GM21717 (cell line): ENCODE measurements at regions not wholly inside any gene's neighbourhood (a gene's known extent, or its start where the extent isn't known, plus 50 kb on each side); places are given as distances from the start of the nearest gene placed in this dataset.
"Not testable (repeated sequence)": the region's sequence is repeated elsewhere in the genome, so short reads cannot be mapped to it uniquely, and the experiment has no call there.

Experiments used
- ATAC-seq: cut with Tn5 transposase; IDR thresholded peaks from one replicate; pipeline ENCODE4 v1.9.1; 2021; ENCODE audit warnings: mild to moderate bottlenecking, moderate library complexity; ENCODE audit not compliant: unreplicated experiment

DNA sequence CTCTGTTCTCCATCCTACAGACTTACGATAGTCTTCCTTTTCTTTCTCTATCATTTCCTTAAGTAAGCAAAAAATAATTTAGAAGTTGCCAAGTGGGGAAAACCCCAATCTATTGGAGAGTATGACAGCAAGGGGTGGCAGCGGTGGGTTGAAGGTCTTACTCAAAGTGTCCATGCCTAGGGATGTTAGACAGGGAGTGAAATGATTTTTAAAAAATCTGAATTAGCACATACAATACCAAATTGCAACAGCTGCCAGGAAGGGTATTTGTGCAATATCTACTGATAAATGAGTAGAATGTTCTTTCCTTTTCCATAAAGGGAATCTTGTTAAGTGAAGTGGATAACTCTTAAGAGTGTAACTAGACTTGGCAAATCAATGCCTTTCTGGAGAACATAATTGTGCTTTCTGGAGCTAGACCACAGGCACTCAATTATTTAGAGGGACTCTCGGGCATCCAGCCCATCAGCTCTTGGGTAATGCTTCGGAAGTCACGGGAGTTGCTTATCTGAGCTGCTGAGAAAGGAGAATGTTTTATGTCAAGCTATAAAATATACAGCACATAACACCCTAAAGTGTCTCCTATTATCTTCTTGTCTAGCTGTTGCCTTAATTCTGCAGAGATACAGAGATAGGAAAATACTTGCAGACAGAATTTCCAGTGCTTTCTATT lies 151.5 kb downstream of the KCNJ2 start:
- ATAC-seq = no peak

- no peak for ATAC-seq
Measured at GRCh38 chr17:70321352-70321751, 152.0 kb downstream of the KCNJ2 start.

GRCh38 chr17:70323269-70323668 lies 153.9 kb downstream of the KCNJ2 start:
- no peak for ATAC-seq

DNA sequence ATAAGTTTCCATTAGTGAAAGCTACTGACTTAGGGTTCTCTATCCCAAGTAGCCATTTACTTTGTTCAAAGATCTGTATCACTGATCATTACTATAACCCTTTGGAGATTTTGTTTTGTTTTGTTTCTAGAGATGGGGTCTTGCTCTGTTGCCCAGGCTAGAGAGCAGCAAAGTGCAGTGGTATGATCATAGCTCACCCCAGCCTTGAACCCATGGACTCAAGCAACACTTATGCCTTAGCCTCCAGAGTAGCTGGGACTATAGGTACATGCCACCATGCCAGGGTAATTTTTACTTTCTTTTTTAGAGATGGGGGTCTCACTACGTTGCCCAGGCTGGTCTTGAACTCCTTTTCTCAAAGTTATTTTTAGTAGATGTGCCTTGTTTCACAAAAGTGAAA lies 154.7 kb downstream of the KCNJ2 start:
- no peak for ATAC-seq

- ATAC-seq = no peak
Measured at GRCh38 chr17:70327279-70327678, 157.9 kb downstream of the KCNJ2 start.

DNA sequence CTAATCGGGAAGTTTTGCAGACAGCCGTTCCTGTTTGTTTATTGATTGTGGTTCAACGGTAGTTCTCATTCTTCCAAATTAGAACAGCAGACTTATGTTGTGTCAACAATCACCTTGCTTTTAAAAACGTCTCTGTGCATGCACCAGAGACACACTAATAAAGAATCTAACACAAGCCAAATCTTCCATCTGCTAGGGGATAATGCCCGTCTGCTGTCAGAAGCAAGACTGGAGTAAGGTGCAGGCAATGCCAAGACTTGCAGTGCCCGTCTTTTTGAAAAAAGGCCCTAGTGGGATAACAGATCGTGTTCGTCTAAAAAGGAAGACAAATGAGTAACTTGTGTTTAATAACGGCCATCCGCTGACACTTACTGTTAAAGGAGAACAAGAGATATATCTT lies 158.4 kb downstream of the KCNJ2 start:
- ATAC-seq = no peak

GRCh38 chr17:70329721-70330120 lies 160.4 kb downstream of the KCNJ2 start:
- no peak for ATAC-seq

DNA sequence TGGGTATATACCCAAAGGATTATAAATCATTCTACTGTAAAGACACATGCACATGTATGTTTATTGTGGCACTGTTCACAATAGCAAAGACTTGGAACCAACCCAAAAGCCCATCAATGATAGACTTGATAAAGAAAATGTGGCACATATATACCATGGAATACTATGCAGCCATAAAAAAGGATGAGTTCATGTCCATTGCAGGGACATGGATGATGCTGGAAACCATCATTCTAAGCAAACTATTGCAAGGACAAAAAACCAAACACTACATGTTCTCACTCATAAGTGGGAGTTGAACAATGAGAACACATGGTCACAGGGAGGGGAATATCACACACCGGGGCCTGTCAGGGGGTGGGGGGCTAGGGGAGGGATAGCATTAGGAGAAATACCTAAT lies 161.7 kb downstream of the KCNJ2 start:
- not testable (repeated sequence) for ATAC-seq

DNA sequence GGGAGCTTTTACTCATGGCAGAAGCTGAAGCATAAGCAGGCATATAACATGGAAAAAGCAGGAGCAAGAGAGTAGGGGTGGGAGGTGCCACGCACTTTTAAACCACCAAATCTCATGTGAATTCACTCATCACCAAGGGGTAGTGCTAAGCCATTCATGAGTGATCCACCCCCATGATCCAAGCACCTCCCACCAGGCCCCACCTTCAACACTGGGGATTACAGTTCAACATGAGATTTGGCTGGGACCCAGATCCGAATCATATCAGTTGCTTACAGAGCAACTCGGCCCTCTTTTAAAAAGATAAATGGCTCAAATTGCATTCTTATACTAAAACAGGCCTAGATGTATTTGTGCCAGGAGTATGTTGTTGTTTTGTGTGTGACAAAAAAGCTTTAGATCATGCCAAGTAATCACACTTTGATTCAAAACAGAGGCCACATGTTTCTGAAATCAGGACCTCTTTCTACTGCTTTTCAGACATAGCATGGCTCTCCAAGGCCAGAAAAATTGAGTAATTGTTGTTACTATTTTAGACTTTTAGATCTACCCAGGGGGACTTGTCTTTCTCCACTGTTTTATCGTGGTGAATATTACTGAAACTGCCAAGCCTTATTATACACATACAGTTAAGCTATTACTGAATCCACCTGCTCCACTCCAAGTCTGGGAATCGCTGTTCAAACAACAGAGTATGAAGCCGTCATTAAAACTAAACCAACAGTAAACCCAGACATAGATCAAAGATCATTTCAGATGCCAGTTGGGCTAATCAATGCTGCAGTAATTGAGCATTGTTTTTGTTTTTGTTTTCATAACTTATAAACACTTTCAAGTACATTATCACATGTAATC lies 163.3 kb downstream of the KCNJ2 start:
- ATAC-seq = no peak

DNA sequence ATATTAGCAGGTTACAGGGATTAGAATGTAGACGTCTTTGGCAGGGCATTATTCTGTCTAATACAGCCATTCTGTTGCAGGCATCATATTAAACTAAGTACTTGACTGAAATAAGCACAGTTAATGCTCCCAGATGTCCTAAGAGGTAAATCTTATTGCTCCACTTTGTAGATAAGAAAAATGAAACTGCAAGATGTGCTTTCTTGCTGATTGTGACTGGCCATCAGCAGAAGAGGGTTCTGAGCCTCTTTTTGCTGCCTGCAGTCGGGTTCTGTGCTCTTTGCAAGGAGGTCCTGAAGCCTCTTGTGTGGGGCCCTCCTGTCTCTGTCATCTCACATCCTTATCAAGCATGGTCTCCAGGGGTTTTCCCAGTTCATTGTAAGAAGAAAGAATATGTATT lies 167.1 kb downstream of the KCNJ2 start:
- no peak for ATAC-seq

GRCh38 chr17:70338946-70339354 lies 169.6 kb downstream of the KCNJ2 start:
- ATAC-seq = no peak

DNA sequence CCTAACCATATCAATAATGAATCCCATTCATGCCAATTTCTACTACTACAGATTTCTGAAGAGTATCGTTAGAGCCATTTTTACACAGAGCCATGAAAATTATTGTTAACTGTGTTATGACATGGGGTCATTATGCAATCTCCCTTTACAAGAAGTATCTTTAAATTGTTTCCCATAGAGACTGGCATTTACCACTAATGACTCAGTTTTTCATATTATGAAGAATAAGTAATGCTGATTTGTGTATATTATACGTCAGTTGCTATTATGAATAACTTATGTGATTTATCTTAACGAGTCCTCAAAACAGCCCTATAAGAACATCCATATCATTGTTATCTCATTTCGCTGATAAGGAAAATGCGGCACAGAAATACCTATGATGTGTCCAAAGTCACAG lies 173.8 kb downstream of the KCNJ2 start:
- ATAC-seq = no peak

DNA sequence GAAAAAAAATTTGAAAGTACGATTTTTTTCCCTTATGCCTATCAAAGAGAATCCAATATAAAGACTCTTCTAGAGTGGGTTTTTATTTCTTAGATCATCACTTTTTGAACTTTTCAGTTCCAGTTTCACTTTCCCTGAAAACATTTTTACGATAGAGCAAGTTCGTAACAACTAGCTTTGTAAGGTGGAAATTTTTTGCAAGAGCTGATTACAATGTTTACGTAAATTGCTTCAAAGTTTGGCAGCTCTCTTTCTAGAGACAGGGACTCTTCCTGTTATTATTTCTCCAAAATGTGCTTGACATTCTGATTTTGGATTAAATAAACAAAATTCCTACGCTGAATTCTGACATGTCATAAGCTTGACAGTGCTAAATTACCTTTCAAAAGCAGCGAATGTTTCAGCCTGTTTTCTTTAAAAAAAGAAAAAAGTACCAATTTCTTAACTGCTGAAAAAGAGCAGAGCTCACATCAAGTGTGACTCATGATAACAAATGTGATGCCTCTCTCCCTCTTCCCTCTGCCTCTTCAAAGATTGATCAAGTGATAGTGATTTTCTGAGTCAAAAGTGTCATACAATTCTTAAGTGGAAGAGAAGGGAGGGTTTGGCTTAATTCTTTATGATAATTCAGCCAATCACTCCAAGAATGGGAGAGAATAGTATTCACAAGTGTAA lies 175.2 kb downstream of the KCNJ2 start:
- ATAC-seq = no peak

- no peak for ATAC-seq
Measured at GRCh38 chr17:70345061-70345460, 175.7 kb downstream of the KCNJ2 start.

DNA sequence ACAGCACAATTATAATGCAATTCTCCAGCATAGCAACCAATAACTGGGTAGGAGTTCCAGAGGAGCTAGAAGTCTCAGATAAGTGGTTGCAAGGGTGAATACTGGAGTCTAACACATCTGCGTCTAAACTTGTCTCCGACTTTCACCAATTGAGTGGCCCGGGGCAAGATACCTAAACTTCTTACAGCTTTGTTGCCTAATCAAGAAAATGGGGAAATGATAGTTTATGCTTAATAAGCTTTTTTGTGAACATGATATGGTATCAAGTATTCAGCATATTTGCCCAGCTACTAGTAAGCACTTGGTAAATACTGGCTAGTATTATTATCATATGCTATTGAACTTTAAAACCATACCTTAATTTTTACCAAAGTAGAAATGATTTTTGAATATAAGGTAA lies 183.5 kb downstream of the KCNJ2 start:
- no peak for ATAC-seq

DNA sequence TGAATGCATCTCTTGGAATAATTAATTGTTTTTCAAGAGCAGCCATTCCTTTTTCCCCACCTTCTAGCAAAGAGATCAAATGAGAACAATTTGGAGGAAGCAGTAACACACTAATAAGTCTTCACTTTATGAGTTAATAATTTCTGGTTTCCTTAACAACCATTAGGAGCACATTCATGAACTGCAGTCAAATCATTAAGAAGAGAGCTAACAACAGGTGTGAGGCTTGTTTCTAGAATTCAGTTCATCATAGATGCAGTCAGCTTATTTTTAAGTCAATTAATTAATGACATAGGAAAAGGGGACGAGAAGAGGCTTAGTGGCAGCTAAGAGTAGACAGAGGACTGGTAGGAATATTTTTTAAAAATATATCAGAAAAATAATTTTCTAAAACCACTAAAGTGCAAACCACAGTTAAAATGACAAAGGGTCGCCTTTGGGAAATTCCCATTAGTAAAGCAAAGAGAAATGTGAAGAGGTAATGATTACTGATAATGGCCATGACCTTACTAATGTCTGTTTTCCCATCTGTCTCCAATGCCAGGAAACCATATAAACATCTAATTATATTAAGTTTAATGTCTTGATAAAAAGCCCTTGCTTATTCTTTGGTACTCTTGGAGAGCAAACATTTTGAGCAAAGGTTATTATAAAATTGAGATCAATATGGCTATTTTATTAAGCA lies 184.2 kb downstream of the KCNJ2 start:
- ATAC-seq = no peak

DNA sequence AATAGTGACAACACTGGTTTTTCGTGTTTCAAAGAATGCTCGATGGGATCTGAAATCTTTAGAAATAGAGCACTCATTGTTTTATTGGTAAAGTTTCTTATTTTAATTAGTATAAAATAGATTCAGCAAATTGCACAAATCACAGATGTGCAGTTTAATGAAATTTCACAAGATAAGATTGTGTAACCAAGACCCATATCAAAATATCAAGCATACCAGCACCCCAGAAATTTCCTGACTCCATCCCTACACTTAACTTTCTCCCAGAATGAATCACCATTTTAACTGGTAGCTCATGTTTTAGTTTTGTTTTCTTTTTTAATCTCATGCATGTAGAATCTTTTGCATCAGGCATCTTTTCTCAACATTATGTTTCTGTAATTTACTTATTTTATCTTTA lies 185.9 kb downstream of the KCNJ2 start:
- no peak for ATAC-seq

- no peak for ATAC-seq
Measured at GRCh38 chr17:70357190-70357589, 187.9 kb downstream of the KCNJ2 start.

GRCh38 chr17:70365091-70365583 lies 195.8 kb downstream of the KCNJ2 start:
- peak; percentile 83 for ATAC-seq

DNA sequence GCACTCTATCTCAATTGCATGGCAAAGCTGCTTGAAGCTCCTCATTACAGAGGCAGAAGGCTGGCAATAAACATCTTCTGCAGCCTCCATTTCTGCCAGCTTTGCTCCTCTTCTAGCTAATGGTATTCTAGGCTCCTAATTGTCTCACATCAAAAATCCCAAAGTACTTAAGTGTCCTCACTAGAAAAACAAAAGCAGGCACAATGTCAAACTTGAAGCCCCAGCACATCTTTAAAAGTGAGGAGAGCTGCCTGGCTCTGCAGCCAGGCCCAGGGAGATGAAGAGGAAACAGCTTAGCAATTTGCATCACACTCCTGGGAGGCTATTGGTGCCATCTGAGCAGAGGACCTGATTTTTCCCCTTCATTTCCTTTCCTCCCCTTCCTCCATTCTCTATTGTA lies 197.1 kb downstream of the KCNJ2 start:
- no peak for ATAC-seq

DNA sequence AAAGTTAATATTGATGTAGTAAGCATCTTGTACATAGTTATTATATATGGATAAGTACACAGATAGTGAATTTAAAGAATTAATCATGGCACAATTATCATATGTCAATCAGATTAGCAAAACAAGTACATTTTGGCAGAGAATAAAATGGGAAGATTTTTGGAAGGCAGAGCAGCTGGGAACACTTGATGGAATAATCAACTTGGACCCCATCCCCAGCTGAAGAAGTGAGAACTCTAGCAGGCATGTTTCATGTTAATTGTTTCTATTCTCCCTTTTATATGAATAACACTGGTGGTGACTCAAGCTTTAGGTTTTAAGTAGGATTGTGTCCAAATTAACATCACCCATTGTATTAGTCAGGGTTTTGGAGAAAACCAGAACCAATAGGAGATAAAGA lies 198.7 kb downstream of the KCNJ2 start:
- ATAC-seq = no peak
